ENCODE measurements at regions not wholly inside any gene's neighbourhood (a gene's known extent, or its start where the extent isn't known, plus 50 kb on each side); places are given as distances from the start of the nearest gene placed in this dataset.

- peak overlapping the region; percentile 33 to 71 for H3K27ac Mint-ChIP-seq
- Histone ChIP-seq H3K4me1 (ENCODE audit: control insufficient read depth, insufficient read depth, low read length) (peaks cover 11% of the 10 kb centered on the region), H3K27ac (ENCODE audit: low read length) (no peak overlapping the region), H3K9me3 (ENCODE audit: control insufficient read depth, insufficient read depth, low read length) (no peaks in the 10 kb centered on the region), H3K27me3 (ENCODE audit: control insufficient read depth, insufficient read depth, low read length) (no peaks in the 10 kb centered on the region), H3K4me3 (ENCODE audit: low read length) (no peak overlapping the region), H3K36me3 (ENCODE audit: control insufficient read depth, insufficient read depth, low read length) (no peaks in the 10 kb centered on the region)
- intact Hi-C loops (cut with micrococcal nuclease) = no loop called here
- no peaks in the 10 kb centered on the region for H3K36me3 Mint-ChIP-seq
- no peaks in the 10 kb centered on the region for H3K9me3 Mint-ChIP-seq
- H3K4me3 Mint-ChIP-seq = peak overlapping the region; percentile 65
- H3K27me3 Mint-ChIP-seq (ENCODE audit: low read depth in 2 of 2) = peaks cover 0 to 11% of the 10 kb centered on the region in 2 donors
- TF ChIP-seq, protein P1, sequence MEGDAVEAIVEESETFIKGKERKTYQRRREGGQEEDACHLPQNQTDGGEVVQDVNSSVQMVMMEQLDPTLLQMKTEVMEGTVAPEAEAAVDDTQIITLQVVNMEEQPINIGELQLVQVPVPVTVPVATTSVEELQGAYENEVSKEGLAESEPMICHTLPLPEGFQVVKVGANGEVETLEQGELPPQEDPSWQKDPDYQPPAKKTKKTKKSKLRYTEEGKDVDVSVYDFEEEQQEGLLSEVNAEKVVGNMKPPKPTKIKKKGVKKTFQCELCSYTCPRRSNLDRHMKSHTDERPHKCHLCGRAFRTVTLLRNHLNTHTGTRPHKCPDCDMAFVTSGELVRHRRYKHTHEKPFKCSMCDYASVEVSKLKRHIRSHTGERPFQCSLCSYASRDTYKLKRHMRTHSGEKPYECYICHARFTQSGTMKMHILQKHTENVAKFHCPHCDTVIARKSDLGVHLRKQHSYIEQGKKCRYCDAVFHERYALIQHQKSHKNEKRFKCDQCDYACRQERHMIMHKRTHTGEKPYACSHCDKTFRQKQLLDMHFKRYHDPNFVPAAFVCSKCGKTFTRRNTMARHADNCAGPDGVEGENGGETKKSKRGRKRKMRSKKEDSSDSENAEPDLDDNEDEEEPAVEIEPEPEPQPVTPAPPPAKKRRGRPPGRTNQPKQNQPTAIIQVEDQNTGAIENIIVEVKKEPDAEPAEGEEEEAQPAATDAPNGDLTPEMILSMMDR (IDR thresholded peaks at IDR 0.05) = no peak
- peak in 1 of 2 donors; percentile 36 for DNase-seq
- H3K4me1 Mint-ChIP-seq = peaks cover 28 to 31% of the 10 kb centered on the region in 2 donors
- ATAC-seq = peak; percentile 65 to 72 (median 70)
- 13% methylated on average over 3 of the region's 4 CpGs for WGBS (ENCODE audit: insufficient coverage)
These were observed 275.8 kb upstream of the PRDM1 start for GRCh38 chr6:105810105-105810921.

DNA sequence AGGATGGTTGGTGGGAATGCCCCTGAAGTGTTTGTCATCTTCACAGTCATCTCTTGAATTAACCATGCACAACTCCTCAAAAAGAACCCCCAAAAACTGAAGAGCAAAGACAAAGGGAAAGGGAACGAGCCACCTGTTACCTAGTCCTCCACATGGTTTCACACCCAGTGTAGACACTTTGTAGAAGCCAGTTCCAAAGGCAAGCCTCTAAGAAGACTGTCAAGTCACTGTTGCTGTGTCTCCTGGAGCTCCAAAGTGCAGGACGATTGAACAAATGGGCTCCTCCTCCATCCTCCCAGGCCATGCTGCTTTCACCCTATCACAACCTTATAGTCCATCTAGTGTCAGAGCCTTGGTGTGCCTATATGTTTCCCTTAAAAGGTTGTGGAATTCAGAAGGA, 277.6 kb upstream of the PRDM1 start:
- H3K27me3 ChIP-seq (ENCODE audit: control insufficient read depth, insufficient read depth, low read length) = no peaks in the 10 kb centered on the region
- Mint-ChIP-seq H3K4me1 (peaks cover 28 to 31% of the 10 kb centered on the region in 2 donors), H3K27me3 (ENCODE audit: low read depth in 2 of 2) (peaks cover 0 to 1% of the 10 kb centered on the region in 2 donors), H3K27ac (no peak overlapping the region), H3K4me3 (no peak overlapping the region), H3K9me3 (no peaks in the 10 kb centered on the region), H3K36me3 (no peaks in the 10 kb centered on the region)
- no peak for ATAC-seq
- no peak overlapping the region for H3K4me3 ChIP-seq (ENCODE audit: low read length)
- no peak for DNase-seq
- peaks cover 11% of the 10 kb centered on the region for H3K4me1 ChIP-seq (ENCODE audit: control insufficient read depth, insufficient read depth, low read length)
- intact Hi-C loops (cut with micrococcal nuclease) = no loop called here
- no peaks in the 10 kb centered on the region for H3K9me3 ChIP-seq (ENCODE audit: control insufficient read depth, insufficient read depth, low read length)
- 78% methylated on average over 2 of the region's 2 CpGs for WGBS (ENCODE audit: insufficient coverage)
- H3K36me3 ChIP-seq (ENCODE audit: control insufficient read depth, insufficient read depth, low read length) = no peaks in the 10 kb centered on the region
- TF ChIP-seq, protein P1 (IDR thresholded peaks at IDR 0.05) = no peak
- no peak overlapping the region for H3K27ac ChIP-seq (ENCODE audit: low read length)

DNA sequence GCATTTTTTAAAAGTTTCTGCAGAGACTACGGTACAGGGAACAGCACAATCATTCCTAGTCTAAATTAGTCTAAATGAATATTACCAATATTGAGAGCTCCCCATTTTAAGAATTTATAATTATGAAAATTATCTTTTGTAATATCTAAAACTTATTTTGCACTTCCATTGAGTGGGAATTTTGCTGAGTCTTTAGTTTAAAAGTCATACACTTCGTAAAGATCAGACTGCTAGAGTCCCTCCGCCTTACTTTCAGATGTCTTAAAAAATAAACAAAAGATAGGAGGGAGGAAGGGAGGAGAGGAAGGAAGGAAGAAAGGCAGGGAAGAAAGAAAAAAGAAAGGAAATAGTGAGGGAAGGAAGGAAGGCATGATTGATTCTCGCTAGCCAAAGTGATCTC, 278.2 kb upstream of the PRDM1 start:
- DNase-seq (no peak), ATAC-seq (no peak)
- Histone ChIP-seq H3K4me1 (ENCODE audit: control insufficient read depth, insufficient read depth, low read length) (peaks cover 11% of the 10 kb centered on the region), H3K27me3 (ENCODE audit: control insufficient read depth, insufficient read depth, low read length) (no peaks in the 10 kb centered on the region), H3K9me3 (ENCODE audit: control insufficient read depth, insufficient read depth, low read length) (no peaks in the 10 kb centered on the region), H3K36me3 (ENCODE audit: control insufficient read depth, insufficient read depth, low read length) (no peaks in the 10 kb centered on the region), H3K4me3 (ENCODE audit: low read length) (no peak overlapping the region), H3K27ac (ENCODE audit: low read length) (no peak overlapping the region)
- H3K9me3 Mint-ChIP-seq = no peaks in the 10 kb centered on the region
- 97% methylated on average over 3 of the region's 4 CpGs for WGBS (ENCODE audit: insufficient coverage)
- no peak overlapping the region for H3K4me3 Mint-ChIP-seq
- no peak overlapping the region for H3K27ac Mint-ChIP-seq
- TF ChIP-seq, protein P1 (IDR thresholded peaks at IDR 0.05) = no peak
- H3K36me3 Mint-ChIP-seq = no peaks in the 10 kb centered on the region
- intact Hi-C loops (cut with micrococcal nuclease) = no loop called here
- H3K27me3 Mint-ChIP-seq (ENCODE audit: low read depth in 2 of 2) = no peaks in the 10 kb centered on the region
- H3K4me1 Mint-ChIP-seq = peaks cover 28 to 31% of the 10 kb centered on the region in 2 donors

Data from natural killer cell (primary cell).